GM12874 (cell line): ENCODE measurements at regions not wholly inside any gene's neighbourhood (a gene's known extent, or its start where the extent isn't known, plus 50 kb on each side); places are given as distances from the start of the nearest gene placed in this dataset.

Source experiments
- CTCF ChIP-seq: IDR thresholded peaks from 2 replicates; pipeline ENCODE4 v1.5.1; 2011; ENCODE audit warnings: low read depth, mild to moderate bottlenecking, control low read depth, low read length, moderate library complexity; ENCODE audit not compliant: insufficient read depth

- TF ChIP-seq CTCF, result no peak
These were observed 1386.7 kb downstream of the SLITRK5 start for GRCh38 chr13:89057862-89058261.

GRCh38 chr13:89061821-89062220, 1390.7 kb downstream of the SLITRK5 start:
- no peak for TF ChIP-seq CTCF

GRCh38 chr13:89066868-89067466, 1395.8 kb downstream of the SLITRK5 start:
- TF ChIP-seq CTCF, result peak; percentile 41; the same call in 1 of the 2 replicates

GRCh38 chr13:89072979-89073378, 1401.8 kb downstream of the SLITRK5 start:
- no peak for TF ChIP-seq CTCF

GRCh38 chr13:89076622-89077021, 1405.5 kb downstream of the SLITRK5 start:
- TF ChIP-seq CTCF, result no peak

- no peak for TF ChIP-seq CTCF
These were observed 1411.5 kb downstream of the SLITRK5 start for GRCh38 chr13:89082623-89083022.

GRCh38 chr13:89097994-89098393, 1426.8 kb downstream of the SLITRK5 start:
- no peak for TF ChIP-seq CTCF
